HFFc6 (cell line): ENCODE measurements at regions not wholly inside any gene's neighbourhood (a gene's known extent, or its start where the extent isn't known, plus 50 kb on each side); places are given as distances from the start of the nearest gene placed in this dataset.

Experiments used
- DNase-seq: peaks from one replicate; pipeline ENCODE4 v3.0.0-alpha.2; 2018
- H3K27ac Mint-ChIP-seq: 2 replicates; pipeline ENCODE4 v1.8.0; 2020; ENCODE audit warnings: mild to moderate bottlenecking, mixed read lengths
- H3K27me3 Mint-ChIP-seq: 2 replicates; pipeline ENCODE4 v1.8.0; 2021; ENCODE audit warnings: mild to moderate bottlenecking, moderate library complexity, mixed read lengths; ENCODE audit not compliant: insufficient read depth
- H3K36me3 Mint-ChIP-seq: 2 replicates; pipeline ENCODE4 v1.8.0; 2021; ENCODE audit warnings: low read depth, mixed read lengths
- H3K4me1 Mint-ChIP-seq: 2 replicates; pipeline ENCODE4 v1.8.0; 2020; ENCODE audit warnings: low read depth, mixed read lengths
- H3K4me3 Mint-ChIP-seq: 2 replicates; pipeline ENCODE4 v1.8.0; 2020; ENCODE audit warnings: mild to moderate bottlenecking, moderate library complexity, mixed read lengths
- H3K9me3 Mint-ChIP-seq: 2 replicates; pipeline ENCODE4 v1.8.0; 2020; ENCODE audit warnings: mild to moderate bottlenecking, mixed read lengths
- CTCF ChIP-seq: fragments of 200-600 bp; sonication (generic); IDR thresholded peaks from 2 replicates; pipeline ENCODE4 v1.5.0; 2021; ENCODE audit warnings: antibody characterized with exemption, mild to moderate bottlenecking

GRCh38 chr9:19551124-19551929 is 142.5 kb downstream of the ACER2 start:
- no peak for DNase-seq
- Mint-ChIP-seq H3K4me3 (peak overlapping the region; percentile 42; the same call in 1 of the 2 replicates), H3K27me3 (peaks cover 2% of the 10 kb centered on the region; the same call in 1 of the 2 replicates), H3K36me3 (no peaks in the 10 kb centered on the region), H3K4me1 (no peaks in the 10 kb centered on the region), H3K27ac (no peak overlapping the region), H3K9me3 (no peaks in the 10 kb centered on the region)
- TF ChIP-seq CTCF, result peak; percentile 19; the same call in 1 of the 2 replicates

DNA sequence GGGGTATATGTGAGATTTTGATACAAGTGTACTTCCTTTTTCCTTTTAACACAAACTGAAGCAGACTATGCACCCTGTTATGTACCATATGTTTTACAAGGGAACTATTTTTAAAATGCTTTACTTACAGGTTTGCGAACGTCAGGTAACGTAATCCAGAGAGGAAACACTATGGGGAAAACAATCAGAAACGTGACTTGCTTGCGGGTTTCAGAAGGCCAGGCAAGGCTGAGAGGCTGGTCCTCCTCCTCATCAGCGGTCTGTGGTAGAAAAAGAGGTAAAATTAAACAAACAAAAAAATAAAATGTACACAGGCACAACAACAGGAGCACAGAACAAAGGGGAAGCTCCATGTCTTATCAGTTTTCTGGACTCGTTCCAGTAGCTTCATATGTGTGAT is 141.2 kb downstream of the ACER2 start:
- no peak overlapping the region for H3K27ac Mint-ChIP-seq
- no peaks in the 10 kb centered on the region for H3K36me3 Mint-ChIP-seq
- H3K4me1 Mint-ChIP-seq, result no peaks in the 10 kb centered on the region
- H3K9me3 Mint-ChIP-seq, result peaks cover 10% of the 10 kb centered on the region; the same call in 1 of the 2 replicates
- peaks cover 2% of the 10 kb centered on the region; the same call in 1 of the 2 replicates for H3K27me3 Mint-ChIP-seq
- no peak for DNase-seq
- H3K4me3 Mint-ChIP-seq, result no peak overlapping the region
- TF ChIP-seq CTCF, result no peak

GRCh38 chr9:19533373-19533772 is 124.6 kb downstream of the ACER2 start:
- Mint-ChIP-seq H3K9me3 (no peaks in the 10 kb centered on the region), H3K36me3 (no peaks in the 10 kb centered on the region), H3K27ac (no peak overlapping the region), H3K4me1 (no peaks in the 10 kb centered on the region), H3K4me3 (no peak overlapping the region), H3K27me3 (no peaks in the 10 kb centered on the region)
- peak; percentile 4 for DNase-seq
- no peak for TF ChIP-seq CTCF

DNA sequence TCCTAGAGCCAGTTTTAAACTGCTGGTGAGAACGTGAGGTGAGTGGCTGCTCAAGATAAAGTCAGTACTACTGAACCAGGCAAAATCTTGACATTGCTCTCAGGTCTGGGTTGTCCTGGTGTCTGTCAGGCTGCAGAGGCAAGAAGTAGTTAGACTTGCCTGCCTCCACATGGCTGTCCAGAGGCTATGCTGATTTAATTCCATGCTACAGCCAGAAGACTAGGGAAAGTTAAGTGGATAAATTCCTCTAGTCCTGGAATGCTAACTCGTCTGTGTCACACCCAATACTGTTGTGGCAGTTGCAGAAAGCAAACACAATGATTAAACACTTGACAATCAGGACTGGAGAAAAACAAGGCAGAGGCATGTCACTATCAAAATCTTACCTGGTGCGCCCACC is 118.9 kb downstream of the ACER2 start:
- Mint-ChIP-seq H3K27ac (no peak overlapping the region), H3K27me3 (peaks cover 4% of the 10 kb centered on the region; the same call in 1 of the 2 replicates), H3K4me1 (no peaks in the 10 kb centered on the region), H3K36me3 (no peaks in the 10 kb centered on the region), H3K4me3 (no peak overlapping the region), H3K9me3 (no peaks in the 10 kb centered on the region)
- DNase-seq, result no peak
- no peak for TF ChIP-seq CTCF

DNA sequence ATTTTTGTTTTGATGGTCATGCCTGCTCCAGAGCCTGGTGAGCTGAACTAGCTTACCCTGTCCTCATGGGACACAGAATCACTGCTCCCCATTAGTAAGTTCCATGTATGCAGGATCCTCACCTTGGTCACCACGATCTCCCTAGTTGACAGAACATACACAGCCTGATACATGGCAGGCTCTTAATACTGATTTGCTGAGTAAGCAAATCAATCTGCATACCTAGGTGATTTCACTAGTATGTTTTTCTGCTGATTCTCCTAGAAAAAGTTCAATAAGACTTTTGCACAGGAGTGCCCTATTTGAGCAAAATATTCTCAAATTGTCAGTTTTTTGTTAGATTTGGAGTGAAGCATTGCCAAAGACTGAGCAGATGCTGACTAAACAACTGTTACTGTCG is 113.7 kb downstream of the ACER2 start:
- no peaks in the 10 kb centered on the region for H3K36me3 Mint-ChIP-seq
- no peaks in the 10 kb centered on the region for H3K4me1 Mint-ChIP-seq
- H3K9me3 Mint-ChIP-seq, result no peaks in the 10 kb centered on the region
- no peak overlapping the region for H3K27ac Mint-ChIP-seq
- DNase-seq, result no peak
- H3K4me3 Mint-ChIP-seq, result no peak overlapping the region
- peaks cover 2% of the 10 kb centered on the region; the same call in 1 of the 2 replicates for H3K27me3 Mint-ChIP-seq
- no peak for TF ChIP-seq CTCF
